ENCODE measurements at regions not wholly inside any gene's neighbourhood (a gene's known extent, or its start where the extent isn't known, plus 50 kb on each side); places are given as distances from the start of the nearest gene placed in this dataset.

DNA sequence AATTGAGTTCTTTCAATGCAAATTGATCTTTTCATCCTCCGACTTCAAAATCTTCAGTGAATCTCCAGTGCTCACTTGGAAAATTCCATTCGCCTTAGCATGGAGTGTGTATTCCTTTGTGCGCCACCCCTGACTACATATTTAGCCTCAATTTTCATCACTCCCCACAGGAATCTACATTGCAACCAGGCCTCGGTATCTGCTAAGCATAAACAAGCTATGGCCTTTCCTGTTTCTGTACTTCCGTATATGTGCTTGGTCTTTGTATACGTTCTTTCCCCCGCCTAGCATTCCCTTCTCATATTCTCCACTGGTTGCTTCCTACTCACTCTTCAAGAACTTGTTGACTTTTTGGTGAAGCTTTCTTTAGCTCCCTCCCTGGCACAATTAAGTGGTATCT is 470.8 kb downstream of the LMO4 start:
- H3K27ac ChIP-seq (ENCODE audit: low read depth, low read length) = no peak overlapping the region
- no peak overlapping the region for H3K4me3 ChIP-seq (ENCODE audit: low read length)
- no peaks in the 10 kb centered on the region for H3K27me3 Mint-ChIP-seq (ENCODE audit: insufficient read depth)

GRCh38 chr1:87800006-87800405 is 471.3 kb downstream of the LMO4 start:
- Mint-ChIP-seq H3K4me1 (peaks cover 17% of the 10 kb centered on the region), H3K4me3 (no peak overlapping the region), H3K27ac (no peak overlapping the region), H3K27me3 (ENCODE audit: insufficient read depth) (no peaks in the 10 kb centered on the region), H3K36me3 (ENCODE audit: low read depth) (no peaks in the 10 kb centered on the region), H3K9me3 (no peaks in the 10 kb centered on the region)
- no peaks in the 10 kb centered on the region for H3K27me3 ChIP-seq (ENCODE audit: control insufficient read depth, insufficient read depth, low read length, poor library complexity, severe bottlenecking)
- H3K9ac ChIP-seq (ENCODE audit: extremely low read depth, low read length, poor library complexity, severe bottlenecking) = no peak overlapping the region
- TF ChIP-seq, protein P1, sequence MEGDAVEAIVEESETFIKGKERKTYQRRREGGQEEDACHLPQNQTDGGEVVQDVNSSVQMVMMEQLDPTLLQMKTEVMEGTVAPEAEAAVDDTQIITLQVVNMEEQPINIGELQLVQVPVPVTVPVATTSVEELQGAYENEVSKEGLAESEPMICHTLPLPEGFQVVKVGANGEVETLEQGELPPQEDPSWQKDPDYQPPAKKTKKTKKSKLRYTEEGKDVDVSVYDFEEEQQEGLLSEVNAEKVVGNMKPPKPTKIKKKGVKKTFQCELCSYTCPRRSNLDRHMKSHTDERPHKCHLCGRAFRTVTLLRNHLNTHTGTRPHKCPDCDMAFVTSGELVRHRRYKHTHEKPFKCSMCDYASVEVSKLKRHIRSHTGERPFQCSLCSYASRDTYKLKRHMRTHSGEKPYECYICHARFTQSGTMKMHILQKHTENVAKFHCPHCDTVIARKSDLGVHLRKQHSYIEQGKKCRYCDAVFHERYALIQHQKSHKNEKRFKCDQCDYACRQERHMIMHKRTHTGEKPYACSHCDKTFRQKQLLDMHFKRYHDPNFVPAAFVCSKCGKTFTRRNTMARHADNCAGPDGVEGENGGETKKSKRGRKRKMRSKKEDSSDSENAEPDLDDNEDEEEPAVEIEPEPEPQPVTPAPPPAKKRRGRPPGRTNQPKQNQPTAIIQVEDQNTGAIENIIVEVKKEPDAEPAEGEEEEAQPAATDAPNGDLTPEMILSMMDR (conservative IDR thresholded peaks at IDR 0.05) = no peak
- H3K36me3 ChIP-seq (ENCODE audit: control insufficient read depth, insufficient read depth, low read length) = no peaks in the 10 kb centered on the region
- no peak for DNase-seq
- no peak overlapping the region for H3K4me3 ChIP-seq (ENCODE audit: low read length)
- no peaks in the 10 kb centered on the region for H3K9me3 ChIP-seq (ENCODE audit: control insufficient read depth, low read length)
- H3K4me1 ChIP-seq (ENCODE audit: control insufficient read depth, insufficient read depth, low read length) = no peaks in the 10 kb centered on the region
- no peak overlapping the region for H3K27ac ChIP-seq (ENCODE audit: low read depth, low read length)

More for the DNA sequence above, 470.8 kb downstream of the LMO4 start:
- TF ChIP-seq, protein P1 (conservative IDR thresholded peaks at IDR 0.05) = no peak
- no peaks in the 10 kb centered on the region for H3K9me3 Mint-ChIP-seq
- H3K36me3 Mint-ChIP-seq (ENCODE audit: low read depth) = no peaks in the 10 kb centered on the region
- no peaks in the 10 kb centered on the region for H3K9me3 ChIP-seq (ENCODE audit: control insufficient read depth, low read length)
- 91 to 96% methylated on average over 6 to 7 of the region's 7 CpGs for WGBS, 2 experiments (ENCODE audit: insufficient coverage in 1 of 2, insufficient read length in 1 of 2)
- H3K36me3 ChIP-seq (ENCODE audit: control insufficient read depth, insufficient read depth, low read length) = no peaks in the 10 kb centered on the region
- H3K4me1 ChIP-seq (ENCODE audit: control insufficient read depth, insufficient read depth, low read length) = no peaks in the 10 kb centered on the region
- H3K27ac Mint-ChIP-seq = no peak overlapping the region
- no peak overlapping the region for H3K4me3 Mint-ChIP-seq
- DNase-seq = no peak
- H3K9ac ChIP-seq (ENCODE audit: extremely low read depth, low read length, poor library complexity, severe bottlenecking) = no peak overlapping the region
- no peaks in the 10 kb centered on the region for H3K27me3 ChIP-seq (ENCODE audit: control insufficient read depth, insufficient read depth, low read length, poor library complexity, severe bottlenecking)
- H3K4me1 Mint-ChIP-seq = peaks cover 17% of the 10 kb centered on the region

- H3K4me1 Mint-ChIP-seq = peaks cover 8% of the 10 kb centered on the region
- TF ChIP-seq, protein P1 (conservative IDR thresholded peaks at IDR 0.05) = no peak
- H3K27me3 Mint-ChIP-seq (ENCODE audit: insufficient read depth) = no peaks in the 10 kb centered on the region
- no peaks in the 10 kb centered on the region for H3K27me3 ChIP-seq (ENCODE audit: control insufficient read depth, insufficient read depth, low read length, poor library complexity, severe bottlenecking)
- H3K27ac Mint-ChIP-seq = no peak overlapping the region
- H3K4me3 ChIP-seq (ENCODE audit: low read length) = no peak overlapping the region
- H3K4me1 ChIP-seq (ENCODE audit: control insufficient read depth, insufficient read depth, low read length) = no peaks in the 10 kb centered on the region
- H3K9ac ChIP-seq (ENCODE audit: extremely low read depth, low read length, poor library complexity, severe bottlenecking) = no peak overlapping the region
- H3K9me3 ChIP-seq (ENCODE audit: control insufficient read depth, low read length) = no peaks in the 10 kb centered on the region
- no peak overlapping the region for H3K27ac ChIP-seq (ENCODE audit: low read depth, low read length)
- no peaks in the 10 kb centered on the region for H3K36me3 Mint-ChIP-seq (ENCODE audit: low read depth)
- no peaks in the 10 kb centered on the region for H3K9me3 Mint-ChIP-seq
- DNase-seq = no peak
- no peak overlapping the region for H3K4me3 Mint-ChIP-seq
- H3K36me3 ChIP-seq (ENCODE audit: control insufficient read depth, insufficient read depth, low read length) = no peaks in the 10 kb centered on the region
Observed at GRCh38 chr1:87803375-87803774, 474.7 kb downstream of the LMO4 start.
